Superior temporal gyrus (tissue), 1 donor: ENCODE measurements at regions not wholly inside any gene's neighbourhood (a gene's known extent, or its start where the extent isn't known, plus 50 kb on each side); places are given as distances from the start of the nearest gene placed in this dataset.

Experiments used
- DNase-seq: peaks from one replicate; pipeline ENCODE4 v3.0.0-alpha.2; 2016; ENCODE audit errors: extremely low spot score

DNA sequence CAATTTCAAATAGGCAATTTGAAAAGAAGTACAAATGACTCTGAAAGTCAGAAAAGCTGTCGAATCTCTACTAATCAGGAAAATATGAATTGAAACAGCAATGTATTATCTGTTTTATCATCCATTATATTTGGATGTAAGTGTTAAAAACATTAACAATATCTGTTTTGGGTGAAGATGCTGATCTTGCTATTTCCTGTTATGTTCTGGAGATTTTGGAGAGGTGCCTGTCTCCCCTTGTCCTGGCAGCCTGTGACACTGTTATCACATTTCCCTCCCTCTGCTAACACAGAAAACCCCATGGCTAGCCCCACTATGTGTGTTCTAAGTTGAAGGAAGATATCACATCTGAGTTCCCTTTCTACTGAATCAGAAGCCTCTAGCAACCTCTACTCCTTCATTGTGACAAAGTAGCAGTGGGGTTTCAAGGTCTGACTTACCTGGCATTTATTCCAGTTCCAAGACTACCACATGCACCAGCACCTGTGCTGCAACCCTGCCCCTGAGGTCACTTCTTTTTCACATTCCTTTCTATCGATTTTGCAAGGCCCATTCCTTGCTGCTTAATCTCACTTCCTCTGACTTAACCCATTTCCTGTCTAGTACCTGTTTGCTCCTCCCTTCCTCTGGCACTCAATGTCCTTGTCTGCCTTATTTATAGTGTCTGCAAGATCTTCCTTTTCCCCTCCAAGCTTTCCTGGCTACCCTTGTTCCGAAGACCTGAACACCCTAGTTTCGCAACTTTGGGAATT lies 95.5 kb upstream of the COL8A1 start:
- DNase-seq = no peak

DNA sequence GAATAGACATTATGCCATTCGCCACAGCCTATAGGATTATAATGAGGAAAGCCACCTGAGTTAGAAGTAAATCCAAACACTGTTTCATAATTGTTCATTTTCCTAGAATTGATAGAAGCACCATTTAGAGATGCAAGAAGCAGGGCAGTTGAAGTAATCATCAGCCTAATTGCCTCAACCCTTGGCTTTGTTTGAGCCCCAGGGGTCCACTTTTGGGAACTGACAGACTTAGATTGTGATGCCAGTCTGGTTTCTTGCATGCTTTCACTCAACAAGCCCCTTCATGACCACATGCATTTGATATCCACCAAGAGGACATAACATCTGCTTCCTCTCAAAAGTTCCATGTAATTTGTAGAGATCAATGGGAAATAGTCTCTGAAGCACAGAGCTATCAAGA lies 97.2 kb upstream of the COL8A1 start:
- DNase-seq = no peak

DNA sequence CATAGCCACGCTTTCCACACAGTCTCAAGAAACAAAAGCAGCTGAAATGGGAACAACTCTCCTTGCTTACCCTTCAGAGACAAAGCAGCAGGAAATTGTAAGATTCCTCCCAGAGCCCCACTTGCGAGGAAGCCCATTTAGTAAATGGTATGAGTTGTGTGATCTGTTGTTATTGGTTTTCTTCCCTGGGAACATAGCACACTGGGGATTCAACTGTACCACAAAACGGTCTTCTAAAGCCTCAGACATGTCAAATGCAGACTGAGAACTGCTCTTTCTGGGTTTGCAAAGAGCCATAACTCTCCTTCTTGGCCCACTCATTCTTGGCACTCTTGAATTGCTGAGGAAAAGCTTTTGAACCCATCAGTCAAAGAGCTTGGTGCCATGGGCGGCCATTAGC lies 101.0 kb upstream of the COL8A1 start:
- DNase-seq = no peak

DNA sequence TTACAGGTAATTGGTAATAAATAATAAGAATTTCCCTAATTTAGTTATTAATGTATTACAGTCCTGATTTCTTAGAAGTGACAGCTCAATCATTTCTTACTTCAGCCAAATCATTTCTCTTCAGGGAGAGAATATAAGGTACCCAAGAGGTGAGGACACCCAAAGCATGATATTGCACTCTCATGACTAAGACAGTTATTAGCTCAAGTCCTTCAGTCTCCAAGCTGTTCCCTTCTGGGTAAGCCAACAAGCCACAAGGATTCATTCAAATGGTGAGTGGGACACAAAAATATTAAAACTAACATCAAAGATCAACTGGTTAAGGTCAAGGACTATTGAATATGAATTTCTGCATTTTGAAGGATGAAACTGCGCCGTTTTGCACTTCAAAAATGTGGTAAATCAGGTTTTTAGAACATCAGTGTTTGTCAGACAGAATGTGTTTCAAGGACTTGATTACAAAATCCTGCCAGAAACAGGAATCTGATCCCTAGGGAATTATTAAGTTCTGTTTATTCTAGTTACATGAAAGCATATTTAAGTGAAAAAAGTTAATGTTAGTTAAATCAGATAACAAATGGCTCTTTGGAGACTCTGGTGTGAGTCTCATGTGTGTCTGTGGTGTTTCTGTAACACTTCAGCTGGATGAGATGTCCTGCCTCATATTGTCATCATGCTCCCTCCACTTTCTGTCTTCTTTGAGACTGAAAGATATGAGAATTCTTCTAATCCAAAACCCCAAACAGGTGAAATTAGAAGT lies 101.7 kb upstream of the COL8A1 start:
- no peak for DNase-seq

DNA sequence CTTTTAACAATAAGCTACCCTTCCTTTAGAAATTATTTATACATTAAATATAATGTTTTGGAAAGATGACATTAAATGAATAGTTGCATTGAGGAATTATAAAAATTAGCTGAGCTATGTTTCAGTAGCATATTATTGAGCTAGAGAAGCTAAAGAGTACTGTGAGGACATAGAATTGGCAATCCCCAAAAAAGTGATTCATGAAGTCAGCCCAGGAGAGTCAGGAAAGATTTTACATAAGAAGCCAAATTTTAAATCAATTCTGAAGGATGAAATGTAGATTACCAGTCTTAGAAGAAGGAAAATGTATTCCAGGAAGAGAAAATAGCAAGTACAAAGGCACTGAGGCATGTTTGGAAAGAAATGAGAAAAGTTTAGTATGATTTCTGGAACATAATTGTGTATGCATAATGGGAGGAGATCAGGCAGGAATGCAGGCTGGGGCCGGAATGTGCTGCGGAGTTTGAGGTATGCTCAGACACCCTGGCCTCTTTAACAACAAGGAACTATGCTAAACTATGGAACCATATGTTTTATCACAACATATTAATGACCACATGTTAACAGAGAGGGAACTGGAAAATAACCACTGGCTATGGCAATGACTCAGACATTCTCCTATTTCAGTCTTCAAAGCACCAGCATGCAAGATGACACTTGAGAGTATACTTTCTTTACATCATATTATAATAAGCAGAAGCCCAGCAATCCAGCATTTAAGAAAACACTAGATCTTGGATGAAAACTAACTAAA lies 103.3 kb upstream of the COL8A1 start:
- no peak for DNase-seq

DNA sequence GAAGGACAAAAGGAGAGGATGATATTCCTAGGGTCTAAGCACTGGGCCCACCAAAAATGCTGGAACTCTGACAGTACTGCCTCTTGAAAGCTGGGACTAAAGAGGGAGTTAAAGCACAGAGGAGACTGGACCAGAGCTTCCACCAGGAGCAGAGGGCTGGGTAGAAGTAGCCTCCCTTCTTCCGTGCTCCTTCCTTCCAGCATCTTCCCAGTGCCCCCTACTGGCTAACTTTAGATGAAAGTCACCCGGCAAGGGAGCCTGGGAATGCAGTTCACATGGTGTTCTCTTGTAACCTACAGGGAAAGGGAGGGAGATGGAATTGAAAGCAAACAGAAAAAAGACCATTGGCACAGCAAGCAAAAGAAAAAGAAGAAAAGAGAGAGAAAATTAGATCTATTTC lies 106.1 kb upstream of the COL8A1 start:
- peak; percentile 55 for DNase-seq

DNA sequence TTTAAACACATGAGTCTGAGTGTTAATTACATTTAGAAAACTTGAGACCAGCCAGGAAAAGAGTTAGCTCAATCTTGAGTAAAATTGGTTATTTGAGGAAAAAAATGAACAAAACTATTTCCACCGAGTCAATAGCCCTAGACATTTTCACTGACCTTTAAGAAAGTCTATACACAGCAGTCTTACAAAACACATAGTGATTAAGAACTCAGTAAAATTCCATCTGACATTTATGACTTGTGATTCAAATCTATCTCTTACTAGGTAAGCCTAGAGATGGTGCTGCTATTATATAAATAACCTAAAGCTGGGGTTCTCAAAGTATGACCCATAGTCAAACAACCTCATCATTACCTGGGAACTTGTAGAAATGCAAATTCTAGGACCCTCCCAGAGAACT lies 109.1 kb upstream of the COL8A1 start:
- DNase-seq = no peak

DNA sequence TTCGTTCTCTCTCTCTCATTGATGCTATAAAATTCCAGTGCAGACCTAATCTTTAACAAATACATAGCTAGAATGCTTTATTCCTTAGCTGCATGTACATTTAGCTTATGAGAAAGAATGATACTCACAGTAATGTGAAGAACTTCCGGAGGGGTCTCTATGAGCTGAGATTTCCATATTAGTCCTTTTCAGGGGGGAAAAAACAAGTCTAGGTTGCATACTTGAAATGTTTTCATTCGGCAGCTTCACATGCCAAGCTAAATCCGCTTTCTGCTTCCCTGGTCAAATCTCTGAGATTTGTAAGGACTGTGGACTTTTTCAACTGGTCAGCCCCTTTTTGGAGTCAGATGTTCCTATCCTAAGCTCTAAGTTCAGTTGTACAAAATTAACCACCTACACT lies 111.5 kb upstream of the COL8A1 start:
- DNase-seq = no peak

DNA sequence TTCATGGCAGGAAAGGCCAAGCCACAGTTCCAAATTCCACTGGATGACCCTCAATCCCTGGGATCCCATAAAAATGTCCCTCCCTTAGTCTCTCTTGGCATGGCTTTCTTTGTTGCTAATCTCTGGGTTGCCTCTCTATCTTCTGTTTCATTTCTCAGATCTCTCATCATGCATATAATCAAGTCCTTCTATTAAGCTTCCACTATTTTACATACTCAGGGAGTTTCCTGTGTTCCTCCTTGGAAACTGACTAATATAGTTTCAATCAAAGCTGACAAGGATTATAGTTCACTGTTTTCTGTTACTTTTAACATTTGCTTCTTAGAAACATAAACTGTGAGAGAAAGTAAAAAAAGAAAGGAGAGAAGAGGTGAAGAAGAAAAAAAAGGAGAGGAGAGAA lies 113.8 kb upstream of the COL8A1 start:
- DNase-seq = no peak

DNA sequence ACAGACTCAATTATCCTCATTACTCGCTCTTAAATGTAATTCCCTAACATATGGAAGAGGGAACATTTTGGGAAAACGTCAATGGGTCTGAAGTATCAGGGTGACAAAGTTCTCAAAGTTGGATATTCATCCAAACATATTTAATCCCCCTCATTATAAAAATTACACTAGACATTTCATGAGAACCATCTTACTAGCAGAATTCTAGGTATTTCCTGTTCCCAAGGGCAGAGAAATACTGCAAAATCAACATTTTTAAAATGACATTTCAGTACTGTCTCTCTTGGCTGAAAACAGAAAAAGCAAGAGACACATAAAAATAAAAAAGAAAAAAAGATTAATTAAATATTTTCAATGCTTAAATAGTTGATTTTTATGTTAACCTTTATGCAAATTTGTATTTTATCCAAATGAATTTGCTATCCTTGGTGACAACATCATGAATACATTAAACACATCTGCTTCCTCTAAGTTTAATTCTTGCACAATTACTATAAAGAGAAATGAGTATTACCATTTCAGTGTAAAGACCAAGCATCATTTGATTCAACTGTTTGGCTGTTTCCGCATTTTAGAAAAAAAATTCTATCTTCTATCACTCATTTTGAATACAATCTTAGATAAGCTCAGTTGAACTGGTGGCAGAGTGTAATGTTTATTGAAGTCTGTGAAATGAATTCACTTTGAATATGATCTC lies 114.8 kb upstream of the COL8A1 start:
- DNase-seq = no peak

DNA sequence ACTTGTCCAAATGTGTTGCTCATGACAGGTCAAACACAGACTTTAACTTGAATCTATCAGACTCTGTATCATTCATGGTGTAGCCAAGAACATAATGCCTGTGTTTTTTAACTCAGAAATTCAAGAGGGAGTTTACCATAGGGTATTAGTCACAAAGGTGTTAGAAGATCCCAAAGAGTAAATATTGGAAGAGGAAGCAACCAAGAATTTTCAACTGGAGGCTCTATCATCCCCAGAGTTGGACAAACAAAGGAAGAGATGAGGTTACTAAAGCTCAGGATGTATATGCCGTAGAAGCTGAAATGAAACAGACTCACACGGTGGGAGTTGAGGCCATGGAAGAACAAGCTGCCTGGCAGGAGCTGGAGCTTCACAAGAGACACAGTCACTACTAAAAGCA lies 116.2 kb upstream of the COL8A1 start:
- no peak for DNase-seq

DNA sequence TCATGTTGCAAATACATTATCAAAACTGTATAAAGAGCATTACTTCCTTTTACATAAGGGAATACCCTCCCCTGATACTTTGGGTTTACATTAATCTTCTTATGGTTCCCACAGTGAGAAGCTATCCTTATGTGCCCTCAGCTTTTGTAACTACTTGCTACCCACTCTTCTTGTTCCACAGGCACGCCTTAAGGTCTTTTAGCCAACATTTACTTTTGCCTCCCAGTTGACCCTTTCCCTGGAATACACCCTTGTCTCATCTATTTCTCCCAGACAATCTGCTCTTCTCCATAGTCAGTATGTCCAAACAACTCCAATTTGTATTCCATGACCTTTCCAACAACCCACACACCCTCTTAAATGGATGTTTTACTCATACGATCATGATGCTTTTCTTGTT lies 116.8 kb upstream of the COL8A1 start:
- DNase-seq = no peak

DNA sequence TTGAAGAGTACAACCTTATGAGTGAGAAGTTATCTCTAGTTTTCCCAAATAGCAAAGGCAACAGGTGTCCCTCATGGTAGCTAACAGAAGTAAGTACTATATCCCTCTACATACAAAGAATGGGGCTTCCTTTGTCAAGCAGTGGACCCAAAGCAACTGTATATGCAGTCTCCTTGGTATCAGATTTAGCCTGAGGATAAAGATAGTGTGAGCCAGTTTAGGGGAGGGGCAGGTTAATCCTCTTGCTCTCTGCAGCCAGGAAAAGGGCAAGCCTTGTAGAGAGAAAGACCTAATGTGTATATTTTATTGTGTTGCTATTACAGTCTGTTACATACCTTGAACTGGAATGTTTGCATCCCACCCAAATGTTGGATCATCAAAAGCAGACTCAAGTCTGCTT lies 117.9 kb upstream of the COL8A1 start:
- DNase-seq = no peak

DNA sequence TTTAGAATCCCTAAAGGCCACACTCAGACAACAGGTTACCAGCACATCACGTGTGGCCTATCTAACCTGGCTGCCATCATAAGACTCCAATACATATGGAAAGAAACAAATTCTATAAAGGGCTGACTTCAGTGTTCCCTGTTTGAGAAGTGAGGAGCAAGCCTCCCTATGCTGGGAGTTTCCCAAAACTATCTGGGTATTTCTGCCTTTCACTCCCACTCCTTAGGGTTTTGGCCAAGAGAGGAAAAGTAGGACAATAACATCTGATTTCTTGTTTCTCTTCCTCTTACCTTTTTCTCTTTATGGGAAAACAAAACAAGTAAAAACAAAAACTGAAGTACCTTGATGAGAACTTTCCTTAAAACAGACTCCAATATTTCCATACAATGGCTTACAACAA lies 121.5 kb upstream of the COL8A1 start:
- DNase-seq = no peak

DNA sequence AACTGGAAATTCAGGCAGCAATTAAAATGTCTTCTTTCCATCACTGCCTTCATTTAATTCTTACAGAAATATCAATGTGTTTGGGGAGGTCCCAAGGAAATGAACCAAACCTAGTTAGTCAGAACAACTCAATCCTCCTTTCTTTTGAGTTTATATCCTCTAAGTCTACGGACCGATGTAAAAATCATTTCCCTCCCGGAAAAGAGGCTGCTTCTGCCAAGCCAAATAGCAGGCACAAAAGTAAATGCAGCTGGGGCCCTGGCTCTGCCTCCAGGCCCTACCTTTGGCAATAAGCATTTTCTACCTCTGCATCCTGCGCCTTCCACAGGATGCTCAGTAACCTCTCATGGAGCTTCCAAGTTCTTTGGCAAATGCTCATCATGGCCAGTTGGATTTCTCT lies 122.5 kb upstream of the COL8A1 start:
- no peak for DNase-seq

DNA sequence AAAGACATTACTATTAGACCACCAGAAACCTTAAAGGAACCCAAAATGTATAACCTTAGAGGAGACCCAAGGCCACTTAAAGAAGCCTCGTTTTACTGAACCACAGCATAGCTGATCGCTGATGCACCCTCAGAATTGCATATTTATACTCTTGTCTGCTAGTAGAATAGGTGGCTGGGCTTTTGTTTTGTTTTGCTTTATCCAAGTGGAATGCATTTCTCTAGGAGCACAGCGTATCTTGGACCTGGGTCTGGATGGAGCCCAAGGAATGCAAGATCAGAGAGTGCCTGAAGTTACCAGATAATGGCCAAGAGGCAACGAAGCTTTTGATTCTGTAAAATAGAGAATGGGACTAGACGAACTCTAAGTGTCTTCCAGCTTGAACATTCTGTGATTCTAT lies 129.2 kb upstream of the COL8A1 start:
- DNase-seq = no peak

DNA sequence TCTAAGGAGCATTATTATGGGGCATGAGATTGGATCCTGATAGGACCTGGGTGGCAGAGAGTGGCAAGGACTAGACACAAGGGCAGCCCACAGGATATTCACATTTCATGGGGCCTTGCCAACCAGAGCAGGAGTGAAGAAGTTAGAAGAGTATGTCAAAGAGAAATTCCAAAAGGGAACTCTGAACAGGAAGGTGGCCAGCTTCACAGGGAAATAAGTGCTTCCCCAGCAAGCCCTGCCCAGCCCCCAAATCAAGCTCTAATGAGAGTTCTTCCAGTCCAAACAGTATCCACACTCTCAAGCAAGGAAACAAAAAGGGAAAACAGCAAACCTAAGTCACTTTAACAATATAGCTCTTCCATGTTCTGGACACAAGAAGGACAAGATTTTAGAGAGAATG lies 130.2 kb upstream of the COL8A1 start:
- DNase-seq = no peak

DNA sequence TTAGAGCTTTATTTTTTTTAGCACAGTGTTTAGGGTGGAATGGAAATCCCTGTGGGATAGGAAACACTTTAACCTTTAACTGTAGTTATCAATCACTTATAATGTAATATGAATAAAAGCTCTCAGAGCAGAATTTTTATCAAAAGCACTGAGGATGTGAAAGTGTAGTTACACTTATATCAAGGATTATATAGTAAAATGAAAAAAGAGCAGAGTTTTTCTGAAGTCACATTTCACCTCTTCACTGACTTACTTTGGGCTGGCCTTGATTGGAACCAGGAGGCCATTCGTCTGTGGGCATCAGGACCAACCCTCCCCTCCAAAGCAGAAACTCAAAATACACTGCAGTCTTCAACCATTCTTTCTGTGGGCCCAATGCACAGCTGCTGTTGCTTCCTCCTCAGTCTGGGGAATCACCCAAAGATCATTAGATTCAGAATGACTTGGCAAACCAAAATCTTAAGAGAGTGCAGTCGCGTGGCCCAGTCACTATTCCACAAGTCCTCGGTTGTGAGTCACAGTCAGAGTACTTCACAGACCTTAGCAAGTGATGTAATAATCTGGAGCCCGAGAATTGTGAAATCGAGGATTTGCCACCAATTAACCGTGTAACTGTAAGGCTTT lies 132.6 kb upstream of the COL8A1 start:
- no peak for DNase-seq

DNA sequence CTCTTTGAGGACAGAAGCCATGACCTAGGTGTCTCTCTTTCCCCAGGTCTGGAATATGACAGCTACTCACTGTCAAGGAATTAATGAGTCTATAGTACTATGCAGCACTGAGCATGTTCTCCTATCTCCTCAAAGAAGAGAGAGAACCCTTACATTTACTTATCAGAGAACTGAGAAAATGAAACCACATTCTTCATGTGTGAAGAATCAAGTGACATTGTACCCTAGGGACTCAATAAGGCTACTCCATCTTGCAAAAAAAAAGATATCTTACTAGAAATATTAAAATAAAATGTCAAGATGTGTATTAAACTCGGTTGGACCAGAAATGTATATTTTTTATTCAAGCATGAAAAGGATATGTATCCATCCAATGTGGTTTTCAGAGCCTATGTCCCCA lies 133.2 kb upstream of the COL8A1 start:
- DNase-seq = no peak

DNA sequence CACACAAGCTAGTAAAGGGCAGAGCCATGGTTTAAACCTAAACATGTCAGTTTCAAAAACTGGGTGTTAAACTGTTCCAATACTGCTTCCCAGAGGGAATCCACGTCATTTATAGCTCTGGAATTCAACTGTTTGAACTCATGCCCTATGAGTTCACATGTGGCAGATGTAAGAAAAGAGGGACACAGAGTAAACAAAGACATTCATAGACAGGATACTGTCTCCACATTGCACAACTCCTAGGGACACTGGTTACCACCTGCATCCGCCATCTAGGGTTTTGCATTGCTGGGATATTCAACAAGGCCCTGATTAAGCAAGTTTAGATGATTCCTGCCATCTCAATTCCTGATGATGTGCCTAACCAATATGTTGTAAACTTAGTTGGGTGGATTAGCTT lies 134.1 kb upstream of the COL8A1 start:
- DNase-seq = no peak

DNA sequence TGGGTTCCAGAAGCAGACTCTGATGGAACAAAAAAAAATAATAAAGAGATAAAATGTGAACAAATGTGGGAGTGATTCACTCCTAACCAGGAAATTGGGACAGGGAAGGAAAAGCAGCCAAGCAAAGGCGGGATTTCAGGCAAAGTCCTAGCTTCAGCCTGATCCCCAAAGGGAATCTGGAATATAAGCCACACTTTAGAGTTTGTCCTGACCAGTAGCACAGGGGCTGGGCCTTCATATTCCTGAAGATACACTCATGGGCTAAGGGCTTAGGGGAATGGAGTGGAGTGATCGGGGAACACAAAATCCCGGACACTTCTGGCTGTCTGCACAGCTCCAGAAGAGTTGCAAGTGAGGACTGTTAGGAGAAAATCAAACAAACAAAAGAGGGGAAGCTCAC lies 135.0 kb upstream of the COL8A1 start:
- DNase-seq = no peak

DNA sequence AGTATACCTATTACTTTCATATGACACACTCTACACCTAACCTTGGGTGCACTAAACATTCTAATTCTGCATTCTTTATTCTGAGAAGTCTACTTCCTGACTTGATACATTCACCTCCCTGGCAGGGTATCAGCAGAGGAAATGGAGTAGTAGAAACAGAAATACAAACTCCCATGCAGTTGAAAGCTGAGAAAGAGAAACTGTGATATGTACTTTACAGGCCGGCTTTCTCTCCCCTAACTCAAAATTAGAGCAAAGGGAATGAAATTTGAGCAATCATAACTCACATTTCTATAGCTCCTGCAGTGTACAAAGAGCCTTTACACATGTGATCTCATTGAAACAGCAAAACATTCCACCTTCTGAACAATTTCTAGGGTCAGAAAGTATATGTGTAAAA lies 135.5 kb upstream of the COL8A1 start:
- no peak for DNase-seq
